CD8-positive, alpha-beta memory T cell (primary cell): ENCODE measurements at regions not wholly inside any gene's neighbourhood (a gene's known extent, or its start where the extent isn't known, plus 50 kb on each side); places are given as distances from the start of the nearest gene placed in this dataset.

ENCODE experiments used
- CTCF ChIA-PET: fragments of 350-600 bp; sonication (Branson Sonifier 250); formaldehyde crosslinking; loops from one replicate; lab custom pipeline; 2021; ENCODE audit warnings: antibody characterized with exemption; lab: Charles Lee
- POLR2A ChIA-PET: fragments of 350-600 bp; sonication (Branson Sonifier 250); formaldehyde crosslinking; loops from one replicate; lab custom pipeline; 2021; ENCODE audit warnings: antibody characterized with exemption; lab: Charles Lee
- DNase-seq, 5 donors: peaks; one replicate each; pipeline versions ENCODE4 v3.0.0 to v3.0.0-alpha.2; 2020 to 2022; ENCODE audit warnings: mixed read lengths in 1 of 5
- H3K27ac ChIP-seq: one replicate; pipeline ENCODE4 v1.7.0; 2013; ENCODE audit warnings: low read depth, mild to moderate bottlenecking, low read length, moderate library complexity
- H3K27me3 ChIP-seq: 2 replicates; pipeline ENCODE4 v1.7.0; 2013; ENCODE audit warnings: low read length, mild to moderate bottlenecking; ENCODE audit not compliant: insufficient read depth, poor library complexity, severe bottlenecking
- H3K36me3 ChIP-seq: 2 replicates; pipeline ENCODE4 v1.7.0; 2013; ENCODE audit warnings: mild to moderate bottlenecking, low read length, moderate library complexity; ENCODE audit not compliant: insufficient read depth
- H3K4me1 ChIP-seq: 2 replicates; pipeline ENCODE4 v1.7.0; 2013; ENCODE audit warnings: mild to moderate bottlenecking, low read length, moderate library complexity; ENCODE audit not compliant: insufficient read depth
- H3K4me3 ChIP-seq: 2 replicates; pipeline ENCODE4 v1.7.0; 2013; ENCODE audit warnings: mild to moderate bottlenecking, low read length
- H3K9me3 ChIP-seq: 2 replicates; pipeline ENCODE4 v1.7.0; 2013; ENCODE audit warnings: mild to moderate bottlenecking, low read length
- H3K27ac Mint-ChIP-seq, 8 donors: one replicate each; pipeline ENCODE4 v1.8.0; 2020 to 2021; ENCODE audit warnings: mixed read lengths in 8 of 8, mild to moderate bottlenecking in 6 of 8, inconsistent platforms in 3 of 8, moderate library complexity in 3 of 8
- H3K27me3 Mint-ChIP-seq, 2 donors: one replicate each; pipeline ENCODE4 v1.8.0; 2020 to 2021; ENCODE audit warnings: mixed read lengths in 2 of 2, mild to moderate bottlenecking in 1 of 2, moderate library complexity in 1 of 2
- H3K36me3 Mint-ChIP-seq, 3 donors: one replicate each; pipeline ENCODE4 v1.8.0; 2020 to 2021; ENCODE audit warnings: mixed read lengths in 3 of 3, inconsistent platforms in 1 of 3, mild to moderate bottlenecking in 1 of 3
- H3K4me1 Mint-ChIP-seq, 3 donors: one replicate each; pipeline ENCODE4 v1.8.0; 2020 to 2021; ENCODE audit warnings: mixed read lengths in 3 of 3, inconsistent platforms in 1 of 3, mild to moderate bottlenecking in 1 of 3
- H3K4me3 Mint-ChIP-seq, 7 donors: one replicate each; pipeline ENCODE4 v1.8.0; 2020 to 2021; ENCODE audit warnings: mixed read lengths in 7 of 7, mild to moderate bottlenecking in 6 of 7, moderate library complexity in 4 of 7, inconsistent platforms in 2 of 7
- H3K9me3 Mint-ChIP-seq, 5 donors: one replicate each; pipeline ENCODE4 v1.8.0; 2020 to 2022; ENCODE audit warnings: mixed read lengths in 5 of 5, mild to moderate bottlenecking in 3 of 5, moderate library complexity in 2 of 5, inconsistent platforms in 1 of 5

DNA sequence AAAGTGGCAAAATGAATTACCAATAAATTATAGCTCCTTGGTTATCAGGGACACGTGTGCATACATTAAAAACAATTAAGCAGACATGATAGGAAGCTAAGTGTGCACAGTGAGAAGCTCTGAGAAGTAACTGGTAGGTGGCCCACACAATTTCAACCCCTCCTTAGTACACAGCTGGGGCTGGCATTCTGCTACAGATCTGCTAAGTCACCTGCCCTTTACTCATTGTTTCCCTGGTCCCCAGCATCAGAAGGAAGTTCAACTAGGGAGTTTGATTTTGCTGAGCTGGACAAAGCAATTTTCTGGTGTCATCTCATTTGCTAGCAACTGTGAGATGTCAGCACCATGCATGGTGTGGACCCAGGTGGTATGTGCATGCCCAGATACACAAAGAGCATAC, 424.1 kb upstream of the NPVF start:
- no peak for DNase-seq
- H3K27ac ChIP-seq = no peak overlapping the region
- Mint-ChIP-seq H3K27me3 (peaks cover 5 to 7% of the 10 kb centered on the region in 2 donors), H3K36me3 (no peaks in the 10 kb centered on the region), H3K4me1 (peaks cover 0 to 6% (median 5%) of the 10 kb centered on the region in 3 donors), H3K4me3 (no peak overlapping the region), H3K27ac (no peak overlapping the region), H3K9me3 (peaks cover 0 to 3% (median 0%) of the 10 kb centered on the region in 5 donors)
- H3K36me3 ChIP-seq = no peaks in the 10 kb centered on the region
- CTCF ChIA-PET = no interaction called here
- no peak overlapping the region for H3K4me3 ChIP-seq
- no peaks in the 10 kb centered on the region for H3K27me3 ChIP-seq
- H3K4me1 ChIP-seq = peaks cover 5% of the 10 kb centered on the region
- POLR2A ChIA-PET = no interaction called here
- no peaks in the 10 kb centered on the region for H3K9me3 ChIP-seq

DNA sequence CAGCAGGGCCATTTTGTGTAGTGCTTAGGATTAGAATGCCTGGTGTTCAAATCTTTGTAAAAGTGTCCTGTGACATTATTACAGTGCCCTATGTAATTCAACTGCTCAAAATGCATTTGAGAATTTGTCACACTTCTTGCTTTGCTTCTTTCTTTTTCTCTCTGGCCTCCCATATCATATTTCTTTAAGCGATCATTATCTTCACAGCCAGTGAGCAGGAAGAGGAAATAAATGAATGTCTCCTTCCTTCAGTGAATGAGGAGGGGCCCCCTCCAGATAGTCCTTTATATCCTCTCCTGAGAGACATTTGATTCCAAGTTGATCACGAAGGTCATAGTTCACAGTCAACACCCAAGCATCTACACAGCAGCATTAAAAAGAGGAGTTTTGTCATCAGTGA, 425.1 kb upstream of the NPVF start:
- Mint-ChIP-seq H3K4me3 (no peak overlapping the region), H3K27ac (no peak overlapping the region), H3K4me1 (peaks cover 0 to 6% (median 5%) of the 10 kb centered on the region in 3 donors), H3K9me3 (peaks cover 0 to 3% (median 0%) of the 10 kb centered on the region in 5 donors), H3K27me3 (peaks cover 5 to 7% of the 10 kb centered on the region in 2 donors), H3K36me3 (no peaks in the 10 kb centered on the region)
- peaks cover 5% of the 10 kb centered on the region for H3K4me1 ChIP-seq
- no peaks in the 10 kb centered on the region for H3K27me3 ChIP-seq
- H3K36me3 ChIP-seq = no peaks in the 10 kb centered on the region
- ChIA-PET POLR2A (no interaction called here), CTCF (no interaction called here)
- no peak overlapping the region for H3K4me3 ChIP-seq
- DNase-seq = no peak
- no peaks in the 10 kb centered on the region for H3K9me3 ChIP-seq
- no peak overlapping the region for H3K27ac ChIP-seq

DNA sequence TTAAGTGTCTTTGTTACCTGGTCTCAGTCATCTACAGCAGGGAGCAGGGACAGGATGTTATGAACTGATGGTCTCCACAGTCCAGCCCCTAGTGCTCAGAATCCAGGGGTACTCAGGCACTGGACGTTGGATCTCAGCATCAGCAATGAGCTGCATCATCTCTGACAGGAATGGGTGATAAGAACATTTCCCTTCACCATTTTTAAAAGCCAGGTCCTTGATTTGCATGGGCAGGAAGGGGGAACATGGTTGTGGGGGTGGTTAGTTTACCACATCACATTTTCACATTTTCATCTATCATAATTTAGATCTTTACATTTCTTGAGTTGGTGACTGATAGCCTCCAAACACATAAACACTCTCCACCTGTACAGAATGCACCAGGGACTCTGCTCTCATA, 427.8 kb upstream of the NPVF start:
- POLR2A ChIA-PET = no interaction called here
- no peak overlapping the region for H3K4me3 Mint-ChIP-seq
- peaks cover 0 to 3% (median 0%) of the 10 kb centered on the region in 5 donors for H3K9me3 Mint-ChIP-seq
- peaks cover 1 to 7% of the 10 kb centered on the region in 2 donors for H3K27me3 Mint-ChIP-seq
- no peak for DNase-seq
- peaks cover 5% of the 10 kb centered on the region for H3K4me1 ChIP-seq
- peaks cover 0 to 6% (median 5%) of the 10 kb centered on the region in 3 donors for H3K4me1 Mint-ChIP-seq
- H3K4me3 ChIP-seq = no peak overlapping the region
- no peaks in the 10 kb centered on the region for H3K27me3 ChIP-seq
- no peaks in the 10 kb centered on the region for H3K36me3 ChIP-seq
- H3K36me3 Mint-ChIP-seq = no peaks in the 10 kb centered on the region
- no peaks in the 10 kb centered on the region for H3K9me3 ChIP-seq
- CTCF ChIA-PET = no interaction called here
- H3K27ac ChIP-seq = no peak overlapping the region
- H3K27ac Mint-ChIP-seq = no peak overlapping the region

- no peaks in the 10 kb centered on the region for H3K27me3 ChIP-seq
- no peaks in the 10 kb centered on the region for H3K9me3 ChIP-seq
- H3K36me3 Mint-ChIP-seq = no peaks in the 10 kb centered on the region
- peaks cover 0 to 7% of the 10 kb centered on the region in 2 donors for H3K27me3 Mint-ChIP-seq
- H3K4me3 ChIP-seq = no peak overlapping the region
- peaks cover 0 to 6% (median 5%) of the 10 kb centered on the region in 3 donors for H3K4me1 Mint-ChIP-seq
- H3K27ac Mint-ChIP-seq = no peak overlapping the region
- DNase-seq = no peak
- CTCF ChIA-PET = no interaction called here
- H3K27ac ChIP-seq = no peak overlapping the region
- POLR2A ChIA-PET = no interaction called here
- H3K4me1 ChIP-seq = peaks cover 5% of the 10 kb centered on the region
- no peak overlapping the region for H3K4me3 Mint-ChIP-seq
- H3K9me3 Mint-ChIP-seq = peaks cover 0 to 3% (median 0%) of the 10 kb centered on the region in 5 donors
- H3K36me3 ChIP-seq = no peaks in the 10 kb centered on the region
Measured at GRCh38 chr7:25656581-25657026, 428.3 kb upstream of the NPVF start.

- peaks cover 0 to 3% (median 0%) of the 10 kb centered on the region in 5 donors for H3K9me3 Mint-ChIP-seq
- H3K27me3 Mint-ChIP-seq = peaks cover 0 to 1% of the 10 kb centered on the region in 2 donors
- no peak overlapping the region for H3K27ac Mint-ChIP-seq
- H3K4me1 ChIP-seq = no peaks in the 10 kb centered on the region
- no peak overlapping the region for H3K27ac ChIP-seq
- H3K4me3 Mint-ChIP-seq = no peak overlapping the region
- ChIA-PET CTCF (no interaction called here), POLR2A (no interaction called here)
- H3K27me3 ChIP-seq = no peaks in the 10 kb centered on the region
- no peak overlapping the region for H3K4me3 ChIP-seq
- no peaks in the 10 kb centered on the region for H3K36me3 ChIP-seq
- H3K36me3 Mint-ChIP-seq = no peaks in the 10 kb centered on the region
- no peak for DNase-seq
- no peaks in the 10 kb centered on the region for H3K9me3 ChIP-seq
- H3K4me1 Mint-ChIP-seq = peaks cover 0 to 6% (median 5%) of the 10 kb centered on the region in 3 donors
Measured at GRCh38 chr7:25658375-25658774, 430.1 kb upstream of the NPVF start.

GRCh38 chr7:25659841-25660240, 431.6 kb upstream of the NPVF start:
- no peak overlapping the region for H3K4me3 ChIP-seq
- H3K4me1 ChIP-seq = no peaks in the 10 kb centered on the region
- no peaks in the 10 kb centered on the region for H3K9me3 ChIP-seq
- CTCF ChIA-PET = no interaction called here
- no peaks in the 10 kb centered on the region for H3K36me3 ChIP-seq
- H3K27ac ChIP-seq = no peak overlapping the region
- Mint-ChIP-seq H3K27ac (no peak overlapping the region), H3K9me3 (peaks cover 0 to 3% (median 0%) of the 10 kb centered on the region in 5 donors), H3K27me3 (peaks cover 1 to 9% of the 10 kb centered on the region in 2 donors), H3K36me3 (no peaks in the 10 kb centered on the region), H3K4me3 (no peak overlapping the region), H3K4me1 (peaks cover 0 to 6% (median 5%) of the 10 kb centered on the region in 3 donors)
- POLR2A ChIA-PET = no interaction called here
- no peaks in the 10 kb centered on the region for H3K27me3 ChIP-seq
- DNase-seq = no peak

GRCh38 chr7:25662841-25663800, 434.8 kb upstream of the NPVF start:
- ChIA-PET CTCF (no interaction called here), POLR2A (no interaction called here)
- Mint-ChIP-seq H3K27ac (no peak overlapping the region), H3K36me3 (no peaks in the 10 kb centered on the region), H3K9me3 (peaks cover 0 to 3% (median 0%) of the 10 kb centered on the region in 5 donors), H3K4me1 (no peaks in the 10 kb centered on the region), H3K4me3 (no peak overlapping the region), H3K27me3 (peaks cover 1 to 21% of the 10 kb centered on the region in 2 donors)
- H3K9me3 ChIP-seq = no peaks in the 10 kb centered on the region
- no peak for DNase-seq
- no peak overlapping the region for H3K4me3 ChIP-seq
- no peaks in the 10 kb centered on the region for H3K36me3 ChIP-seq
- H3K4me1 ChIP-seq = no peaks in the 10 kb centered on the region
- H3K27ac ChIP-seq = no peak overlapping the region
- H3K27me3 ChIP-seq = no peaks in the 10 kb centered on the region

- H3K9me3 Mint-ChIP-seq = peaks cover 0 to 3% (median 0%) of the 10 kb centered on the region in 5 donors
- H3K4me1 ChIP-seq = no peaks in the 10 kb centered on the region
- H3K36me3 ChIP-seq = no peaks in the 10 kb centered on the region
- H3K36me3 Mint-ChIP-seq = no peaks in the 10 kb centered on the region
- H3K4me3 ChIP-seq = no peak overlapping the region
- no peaks in the 10 kb centered on the region for H3K9me3 ChIP-seq
- no peaks in the 10 kb centered on the region for H3K4me1 Mint-ChIP-seq
- no peak overlapping the region for H3K4me3 Mint-ChIP-seq
- no peak overlapping the region for H3K27ac ChIP-seq
- no peak for DNase-seq
- ChIA-PET POLR2A (no interaction called here), CTCF (no interaction called here)
- peaks cover 1 to 26% of the 10 kb centered on the region in 2 donors for H3K27me3 Mint-ChIP-seq
- no peak overlapping the region for H3K27ac Mint-ChIP-seq
- H3K27me3 ChIP-seq = no peaks in the 10 kb centered on the region
Measured at GRCh38 chr7:25663877-25664276, 435.6 kb upstream of the NPVF start.
